ENCODE measurements at regions not wholly inside any gene's neighbourhood (a gene's known extent, or its start where the extent isn't known, plus 50 kb on each side); places are given as distances from the start of the nearest gene placed in this dataset.
"Not testable (repeated sequence)": the region's sequence is repeated elsewhere in the genome, so short reads cannot be mapped to it uniquely, and the experiment has no call there.

DNA sequence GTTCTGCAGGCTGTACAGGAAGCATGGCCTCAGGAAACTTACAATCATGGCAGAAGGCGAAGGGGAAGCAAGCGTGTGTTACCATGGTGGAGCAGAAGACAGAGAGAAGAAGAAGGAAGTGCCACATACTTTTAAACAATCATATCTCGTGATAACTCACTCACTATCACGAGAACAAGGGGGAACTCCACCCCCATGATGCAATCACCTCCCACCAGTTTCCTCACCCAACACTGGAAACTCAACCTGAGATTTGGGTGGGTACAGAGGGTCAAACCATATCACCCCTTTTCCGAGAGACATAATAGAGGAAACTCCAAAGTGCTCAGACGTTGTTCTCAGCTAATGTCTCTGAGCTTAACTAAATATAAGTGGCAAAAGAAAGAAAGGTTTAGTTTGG is 186.3 kb upstream of the MME start:
- H3K4me3 Mint-ChIP-seq, result no peak overlapping the region
- H3K27ac Mint-ChIP-seq, result no peak overlapping the region
- no peaks in the 10 kb centered on the region for H3K27me3 Mint-ChIP-seq
- peaks cover 0 to 10% of the 10 kb centered on the region in 2 donors for H3K9me3 Mint-ChIP-seq
- ATAC-seq (no peak), DNase-seq (no peak)
- H3K4me1 Mint-ChIP-seq, result no peaks in the 10 kb centered on the region

DNA sequence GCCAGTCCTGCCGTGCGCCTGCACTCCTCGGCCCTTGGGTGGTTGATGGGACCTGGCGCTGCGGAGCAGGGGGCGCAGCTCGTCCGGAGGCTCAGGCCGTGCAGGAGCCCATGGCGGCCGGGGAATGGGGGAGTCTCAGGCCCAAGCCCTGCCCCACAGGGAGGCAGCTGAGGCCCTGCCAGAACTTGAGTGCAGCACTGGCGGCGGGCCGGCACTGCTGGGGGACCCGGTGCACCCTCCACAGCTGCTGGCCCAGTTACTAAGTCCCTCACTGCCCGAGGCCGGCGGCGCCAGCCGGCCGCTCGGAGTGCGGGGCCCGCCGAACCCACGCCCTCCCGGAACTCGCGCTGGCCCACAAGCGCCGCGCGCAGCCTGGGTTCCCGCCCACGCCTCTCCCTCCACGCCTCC is 190.9 kb upstream of the MME start:
- H3K9me3 Mint-ChIP-seq, result peaks cover 0 to 7% of the 10 kb centered on the region in 2 donors
- H3K4me1 Mint-ChIP-seq, result no peaks in the 10 kb centered on the region
- no peaks in the 10 kb centered on the region for H3K27me3 Mint-ChIP-seq
- H3K4me3 Mint-ChIP-seq, result no peak overlapping the region
- no peak for DNase-seq
- ATAC-seq, result peak; percentile 43
- no peak overlapping the region for H3K27ac Mint-ChIP-seq

DNA sequence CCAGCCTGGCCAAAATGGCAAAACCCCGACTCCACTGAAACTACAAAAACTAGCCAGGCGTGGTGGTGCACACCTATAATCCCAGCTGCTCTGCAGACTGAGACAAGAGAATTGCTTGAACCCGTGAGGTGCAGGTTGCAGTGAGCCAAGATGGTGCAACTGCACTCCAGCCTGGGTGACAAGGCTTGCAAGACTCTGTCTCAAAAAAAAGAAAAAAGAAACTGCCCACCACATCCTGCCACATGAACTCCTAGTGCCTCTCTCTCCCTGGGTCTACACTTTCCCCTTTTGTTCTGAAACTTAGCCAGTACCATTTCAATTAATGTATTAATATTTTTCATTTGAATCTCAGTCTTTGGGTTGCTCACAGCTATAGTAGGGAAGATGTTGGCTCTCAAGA is 192.2 kb upstream of the MME start:
- Mint-ChIP-seq H3K9me3 (peaks cover 4 to 7% of the 10 kb centered on the region in 2 donors), H3K27ac (no peak overlapping the region), H3K4me3 (no peak overlapping the region), H3K27me3 (no peaks in the 10 kb centered on the region), H3K4me1 (no peaks in the 10 kb centered on the region)
- ATAC-seq (no peak), DNase-seq (no peak)

DNA sequence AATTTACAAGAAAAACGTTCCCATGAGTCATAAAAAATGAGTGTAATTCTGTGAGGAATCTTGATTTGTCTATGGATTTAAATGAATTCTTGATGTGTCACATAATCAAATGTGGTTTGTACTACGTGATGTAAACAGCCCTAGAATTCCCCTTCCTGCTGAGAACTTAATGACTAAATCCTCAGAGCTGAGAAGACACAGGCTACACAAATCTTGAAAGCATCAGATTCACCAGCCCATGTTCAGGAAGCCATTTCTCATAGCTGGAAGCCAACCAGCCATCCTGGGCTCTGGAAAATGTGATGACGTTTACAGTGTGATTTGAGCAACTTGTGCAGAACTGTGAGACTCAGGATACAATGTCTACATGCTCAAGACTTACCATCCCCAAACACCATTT is 193.7 kb upstream of the MME start:
- ATAC-seq, result no peak
- DNase-seq, result no peak
- Mint-ChIP-seq H3K4me3 (no peak overlapping the region), H3K4me1 (no peaks in the 10 kb centered on the region), H3K27ac (no peak overlapping the region), H3K9me3 (peaks cover 4 to 7% of the 10 kb centered on the region in 2 donors), H3K27me3 (no peaks in the 10 kb centered on the region)

DNA sequence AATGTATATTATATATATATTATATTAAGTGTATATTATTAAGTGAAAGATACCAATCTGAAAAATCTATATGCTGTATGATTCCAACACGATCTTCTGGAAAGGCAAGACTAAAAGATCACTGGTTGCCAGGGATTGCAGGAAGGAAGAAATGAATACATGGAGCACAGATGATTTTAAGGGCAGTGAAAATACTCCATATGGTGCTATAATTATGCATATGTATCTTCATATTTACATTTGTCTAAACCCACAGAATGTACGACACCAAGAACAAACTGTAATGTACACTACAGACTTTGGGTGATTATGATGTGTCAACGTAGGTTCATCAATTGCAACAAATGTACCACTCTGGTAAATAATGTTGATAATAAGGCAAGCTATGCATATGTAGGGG is 194.7 kb upstream of the MME start:
- Mint-ChIP-seq H3K27me3 (no peaks in the 10 kb centered on the region), H3K9me3 (peaks cover 4 to 7% of the 10 kb centered on the region in 2 donors), H3K4me1 (no peaks in the 10 kb centered on the region), H3K27ac (no peak overlapping the region), H3K4me3 (no peak overlapping the region)
- DNase-seq (no peak), ATAC-seq (no peak)

DNA sequence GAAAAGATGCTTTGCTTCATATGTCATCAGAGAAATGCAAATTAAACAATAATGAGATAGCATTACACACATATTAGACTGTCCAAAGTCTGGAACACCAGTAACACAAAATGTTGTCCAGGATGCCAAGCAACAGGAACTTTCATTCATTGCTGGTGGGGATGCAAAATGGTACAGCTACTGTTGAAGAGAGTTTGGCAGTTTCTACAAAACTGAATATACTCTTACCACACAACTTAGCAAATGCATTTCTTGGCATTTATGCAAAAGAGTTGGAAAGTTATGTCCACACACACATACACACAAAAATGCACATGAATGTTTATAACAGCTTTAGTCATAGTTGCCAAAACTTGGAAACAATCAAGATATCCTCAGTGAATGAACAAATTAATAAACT is 195.2 kb upstream of the MME start:
- Mint-ChIP-seq H3K4me1 (no peaks in the 10 kb centered on the region), H3K27ac (no peak overlapping the region), H3K27me3 (no peaks in the 10 kb centered on the region), H3K4me3 (no peak overlapping the region), H3K9me3 (peaks cover 4 to 7% of the 10 kb centered on the region in 2 donors)
- DNase-seq (no peak), ATAC-seq (no peak)

DNA sequence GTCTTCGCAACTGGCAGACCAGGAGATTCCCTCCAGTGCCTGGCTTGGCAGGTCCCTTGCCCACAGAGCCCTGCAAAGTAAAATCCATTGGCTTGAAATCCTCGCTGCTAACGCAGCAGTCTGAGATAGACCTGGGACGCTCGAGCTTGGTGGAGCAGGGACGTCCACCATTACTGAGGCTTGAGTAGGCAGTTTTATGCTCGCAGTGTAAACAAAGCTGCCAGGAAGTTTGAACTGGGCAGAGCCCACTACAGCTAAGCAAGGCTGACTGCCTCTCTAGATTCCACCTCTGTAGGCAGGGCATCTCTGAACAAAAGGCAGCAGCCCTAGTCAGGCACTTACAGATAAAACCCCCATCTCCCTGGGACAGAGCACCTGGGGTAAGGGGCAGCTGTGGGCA is 205.0 kb upstream of the MME start:
- H3K4me1 Mint-ChIP-seq, result no peaks in the 10 kb centered on the region
- DNase-seq, result no peak
- no peaks in the 10 kb centered on the region for H3K27me3 Mint-ChIP-seq
- H3K27ac Mint-ChIP-seq, result no peak overlapping the region
- H3K9me3 Mint-ChIP-seq, result peaks cover 10 to 27% of the 10 kb centered on the region in 2 donors
- no peak overlapping the region for H3K4me3 Mint-ChIP-seq
- ATAC-seq, result no peak

DNA sequence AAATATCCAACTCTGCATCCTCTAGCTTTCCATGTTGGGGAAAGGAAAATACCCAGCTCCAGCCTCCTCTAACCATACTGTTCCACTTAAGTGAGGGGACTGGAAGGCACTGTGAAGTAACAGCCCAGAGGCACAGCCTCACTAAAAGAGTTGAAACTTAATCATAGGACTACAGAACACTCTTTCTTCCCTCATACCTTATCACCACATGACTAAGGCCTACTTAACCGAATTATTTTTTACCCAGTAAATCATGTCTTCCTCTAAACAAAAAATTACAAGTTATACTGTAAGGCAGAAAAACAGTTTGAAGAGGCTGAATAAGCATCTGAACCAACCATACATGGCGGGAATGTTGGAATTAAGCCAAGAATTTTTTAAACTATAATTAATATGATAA is 207.4 kb upstream of the MME start:
- DNase-seq, result no peak
- Mint-ChIP-seq H3K4me3 (no peak overlapping the region), H3K9me3 (peaks cover 5 to 7% of the 10 kb centered on the region in 2 donors), H3K4me1 (no peaks in the 10 kb centered on the region), H3K27ac (no peak overlapping the region), H3K27me3 (no peaks in the 10 kb centered on the region)
- no peak for ATAC-seq

DNA sequence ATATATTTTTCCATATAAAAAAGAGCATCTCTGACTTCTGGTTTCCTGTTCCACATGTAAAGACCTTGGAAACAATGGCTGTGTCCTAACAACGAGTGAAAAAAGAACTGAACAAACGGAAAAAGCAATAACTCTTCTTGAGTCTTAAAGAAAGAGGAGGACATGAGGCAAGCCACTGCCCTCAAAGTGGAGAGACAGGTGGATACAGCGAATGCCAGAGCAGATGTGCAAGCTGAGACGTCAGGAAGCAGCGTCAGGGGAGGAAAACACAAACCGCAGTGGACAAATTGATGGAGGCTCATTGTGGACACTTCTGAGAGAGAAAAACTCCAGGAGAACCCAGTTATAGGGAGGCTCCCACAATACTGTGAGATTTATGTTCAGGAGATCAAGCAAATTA is 208.0 kb upstream of the MME start:
- Mint-ChIP-seq H3K4me1 (no peaks in the 10 kb centered on the region), H3K27ac (no peak overlapping the region), H3K9me3 (peaks cover 0 to 5% of the 10 kb centered on the region in 2 donors), H3K4me3 (no peak overlapping the region), H3K27me3 (no peaks in the 10 kb centered on the region)
- ATAC-seq (no peak), DNase-seq (no peak)

DNA sequence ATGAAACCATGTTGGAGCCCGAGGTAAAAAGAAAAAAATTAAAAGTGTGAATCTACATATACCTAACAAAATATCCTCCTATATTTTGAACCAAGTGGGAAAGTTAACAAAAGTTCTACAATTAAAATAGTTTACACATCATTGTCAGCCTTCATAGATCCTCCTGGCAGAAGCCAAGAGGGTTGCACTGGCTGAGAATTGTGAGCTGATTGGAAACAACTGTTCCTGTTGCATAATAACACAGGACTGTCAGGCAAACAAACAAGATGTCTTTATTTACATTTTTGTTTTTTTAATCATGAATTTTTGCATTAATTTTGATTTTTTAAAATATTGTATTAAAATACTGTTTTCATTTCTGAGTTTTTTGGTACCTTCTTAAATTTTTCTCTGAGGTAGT is 215.2 kb upstream of the MME start:
- Mint-ChIP-seq H3K9me3 (no peaks in the 10 kb centered on the region), H3K27ac (no peak overlapping the region), H3K4me1 (no peaks in the 10 kb centered on the region), H3K27me3 (no peaks in the 10 kb centered on the region), H3K4me3 (no peak overlapping the region)
- DNase-seq (no peak), ATAC-seq (no peak)

DNA sequence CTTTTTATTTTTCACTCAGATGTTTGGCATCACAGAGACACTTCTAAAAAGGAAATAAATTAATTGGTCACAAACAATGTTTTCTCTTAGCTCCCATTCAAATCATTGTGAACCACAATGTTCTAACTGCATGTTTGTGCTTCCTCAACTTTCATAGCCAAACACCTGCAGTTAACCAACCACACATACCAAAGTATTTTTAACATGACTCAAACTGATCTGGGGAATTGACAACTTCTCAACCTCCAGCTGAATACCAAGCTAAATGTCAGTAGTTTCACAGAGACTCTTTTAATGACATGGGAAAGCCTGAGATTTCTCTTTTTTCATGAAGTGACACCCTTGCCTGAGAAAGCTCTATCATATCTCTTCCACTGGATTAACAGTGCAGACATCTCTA is 217.9 kb upstream of the MME start:
- H3K4me1 Mint-ChIP-seq, result no peaks in the 10 kb centered on the region
- no peaks in the 10 kb centered on the region for H3K27me3 Mint-ChIP-seq
- no peak overlapping the region for H3K27ac Mint-ChIP-seq
- no peak overlapping the region for H3K4me3 Mint-ChIP-seq
- H3K9me3 Mint-ChIP-seq, result no peaks in the 10 kb centered on the region
- ATAC-seq (no peak), DNase-seq (no peak)

DNA sequence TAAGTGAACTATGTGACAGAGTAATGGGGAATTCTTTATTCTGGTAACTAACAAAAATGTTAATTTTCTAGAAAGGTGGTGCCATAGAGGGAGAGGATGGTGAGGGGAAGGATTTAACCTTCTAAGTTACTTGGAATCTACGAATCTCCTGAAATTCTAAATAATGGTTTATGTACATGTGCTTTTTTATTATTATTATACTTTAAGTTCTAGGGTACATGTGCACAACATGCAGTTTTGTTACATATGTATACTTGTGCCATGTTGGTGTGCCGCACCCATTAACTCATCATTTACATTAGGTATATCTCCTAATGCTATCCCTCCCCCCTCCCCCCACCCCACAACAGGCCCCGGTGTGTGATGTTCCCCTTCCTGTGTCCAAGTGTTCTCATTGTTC is 227.1 kb upstream of the MME start:
- H3K4me3 Mint-ChIP-seq, H3K27me3 Mint-ChIP-seq, H3K27ac Mint-ChIP-seq, DNase-seq, H3K4me1 Mint-ChIP-seq, ATAC-seq: not testable (repeated sequence)
- peaks cover 0 to 12% of the 10 kb centered on the region in 2 donors for H3K9me3 Mint-ChIP-seq

DNA sequence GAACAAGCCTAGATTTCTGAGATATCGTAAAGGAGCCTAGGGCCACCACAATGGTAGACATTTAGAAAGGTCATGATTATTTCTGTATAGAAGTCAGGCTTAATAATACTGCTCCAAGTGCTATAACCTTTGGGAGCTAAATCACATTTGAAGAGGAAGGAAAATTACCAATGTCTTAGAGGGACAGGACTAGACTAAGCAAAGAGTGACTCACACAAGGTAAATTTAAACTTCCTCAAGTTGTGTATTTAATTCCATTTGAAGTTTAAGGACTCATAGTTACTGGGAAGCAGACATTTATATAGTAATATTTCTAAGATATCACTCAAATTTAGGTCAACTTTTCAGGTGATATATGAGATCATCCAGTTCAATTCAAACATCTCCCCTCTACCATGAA is 227.6 kb upstream of the MME start:
- Mint-ChIP-seq H3K27me3 (no peaks in the 10 kb centered on the region), H3K4me3 (no peak overlapping the region), H3K27ac (no peak overlapping the region), H3K9me3 (peaks cover 0 to 12% of the 10 kb centered on the region in 2 donors), H3K4me1 (no peaks in the 10 kb centered on the region)
- no peak for ATAC-seq
- no peak for DNase-seq

DNA sequence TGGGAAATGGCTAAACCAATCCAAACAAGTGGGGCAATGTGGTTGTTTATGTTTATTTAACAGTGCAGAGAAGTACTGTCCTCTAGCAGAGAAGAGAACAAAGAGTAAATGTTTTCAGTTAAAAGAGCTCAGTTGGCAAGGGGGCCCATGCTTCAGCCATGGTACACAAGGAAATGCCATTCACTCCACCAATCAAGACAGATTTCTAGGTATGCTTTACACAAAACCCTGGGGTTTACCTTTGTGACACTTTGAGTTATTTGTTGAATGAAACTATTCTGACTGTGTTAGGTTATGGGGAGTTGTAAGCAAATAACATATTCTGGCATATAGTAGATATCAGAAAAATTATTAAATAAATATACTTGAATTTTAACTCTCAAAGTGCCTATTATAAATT is 228.5 kb upstream of the MME start:
- ATAC-seq (no peak), DNase-seq (no peak)
- Mint-ChIP-seq H3K4me1 (no peaks in the 10 kb centered on the region), H3K27ac (no peak overlapping the region), H3K27me3 (no peaks in the 10 kb centered on the region), H3K4me3 (no peak overlapping the region), H3K9me3 (peaks cover 0 to 12% of the 10 kb centered on the region in 2 donors)

DNA sequence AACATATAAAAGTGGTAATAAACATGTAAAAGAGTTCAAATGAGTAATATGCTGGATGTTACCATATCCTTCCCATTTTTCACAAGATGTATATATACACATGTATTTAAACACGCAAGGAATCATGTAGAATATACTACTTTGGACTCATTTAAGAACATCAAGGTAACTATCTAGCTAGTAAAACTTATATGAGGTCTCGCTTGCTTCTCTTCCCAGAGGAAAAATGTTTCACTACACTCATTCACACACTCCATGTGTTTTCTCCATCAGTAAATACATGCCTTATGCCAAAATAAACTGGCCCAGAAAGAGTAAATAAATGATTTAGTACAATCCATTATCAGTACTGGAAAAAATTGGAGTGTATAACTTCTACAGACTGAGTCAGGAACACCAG is 229.2 kb upstream of the MME start:
- DNase-seq (no peak), ATAC-seq (no peak)
- Mint-ChIP-seq H3K4me3 (no peak overlapping the region), H3K27me3 (no peaks in the 10 kb centered on the region), H3K9me3 (peaks cover 0 to 12% of the 10 kb centered on the region in 2 donors), H3K4me1 (no peaks in the 10 kb centered on the region), H3K27ac (peak overlapping the region in 1 of 2 donors; percentile 16)

DNA sequence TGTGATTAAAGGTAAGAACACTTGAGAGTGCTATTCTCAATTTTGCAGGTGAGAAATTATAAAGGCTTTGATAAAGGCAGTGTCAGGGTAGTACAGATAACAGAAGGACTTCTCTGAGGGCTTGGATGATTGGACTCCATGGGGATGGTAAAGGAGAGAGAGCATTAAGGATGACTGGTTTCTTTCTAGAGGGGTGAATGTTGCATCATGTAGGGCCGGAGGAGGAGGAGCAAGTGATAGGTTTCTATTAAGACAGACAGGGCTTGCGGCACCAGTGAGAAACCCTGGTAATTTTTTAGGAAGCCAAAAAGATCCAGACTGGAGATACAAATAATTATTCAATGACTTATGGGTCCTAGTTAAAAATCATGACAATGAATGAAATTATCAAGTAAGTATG is 230.7 kb upstream of the MME start:
- ATAC-seq (no peak), DNase-seq (no peak)
- Mint-ChIP-seq H3K27me3 (no peaks in the 10 kb centered on the region), H3K4me1 (no peaks in the 10 kb centered on the region), H3K4me3 (no peak overlapping the region), H3K9me3 (peaks cover 0 to 12% of the 10 kb centered on the region in 2 donors), H3K27ac (no peak overlapping the region)

DNA sequence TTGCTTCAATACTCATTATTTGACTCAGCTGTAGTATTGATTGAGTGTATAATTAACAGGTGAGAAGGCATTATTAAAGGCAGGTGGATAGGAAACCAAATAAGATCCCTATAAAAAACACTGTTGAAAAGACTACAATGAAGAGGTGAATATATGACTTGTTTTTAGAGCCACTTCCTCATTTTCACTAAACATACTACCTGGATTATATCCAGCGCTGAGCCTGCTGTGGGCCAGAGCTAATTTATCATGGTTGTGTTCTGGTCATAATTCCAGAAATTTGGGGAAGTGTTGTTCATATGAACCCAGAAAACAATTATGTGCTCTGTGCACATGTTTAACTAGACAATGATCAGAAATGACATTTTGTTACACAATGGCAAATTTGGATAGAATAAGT is 235.3 kb upstream of the MME start:
- no peak overlapping the region for H3K4me3 Mint-ChIP-seq

More for the DNA sequence above, 235.3 kb upstream of the MME start:
- H3K27me3 Mint-ChIP-seq, result no peaks in the 10 kb centered on the region
- H3K4me1 Mint-ChIP-seq, result no peaks in the 10 kb centered on the region
- DNase-seq, result no peak
- ATAC-seq, result no peak
- peaks cover 0 to 12% of the 10 kb centered on the region in 2 donors for H3K9me3 Mint-ChIP-seq
- H3K27ac Mint-ChIP-seq, result no peak overlapping the region

Measured in stimulated activated naive CD8-positive, alpha-beta T cell treated with anti-CD3 and anti-CD28 coated beads, Interleukin-15, amount 100 ng/mL, for 72 hours (primary cell).